ENCODE measurements at regions not wholly inside any gene's neighbourhood (a gene's known extent, or its start where the extent isn't known, plus 50 kb on each side); places are given as distances from the start of the nearest gene placed in this dataset.
"Not testable (repeated sequence)": the region's sequence is repeated elsewhere in the genome, so short reads cannot be mapped to it uniquely, and the experiment has no call there.

DNA sequence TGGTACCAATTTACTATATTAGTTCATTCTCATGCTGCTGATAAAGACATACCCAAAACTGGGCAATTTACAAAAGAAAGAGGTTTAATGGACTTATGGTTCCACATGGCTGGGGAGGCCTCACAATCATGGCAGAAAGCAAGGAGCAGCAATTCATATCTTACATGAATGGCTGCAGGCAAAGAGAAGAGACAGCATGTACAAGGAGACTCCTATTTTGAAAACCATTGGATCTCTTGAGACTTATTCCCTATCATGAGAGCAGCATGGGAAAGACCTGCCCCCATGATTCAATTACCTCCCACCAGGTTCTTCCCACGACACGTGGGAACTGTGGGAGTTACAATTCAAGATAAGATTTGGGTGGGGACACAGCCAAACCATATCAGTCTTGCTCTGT is 200.5 kb downstream of the FCRL5 start:
- not testable (repeated sequence) for H3K4me3 ChIP-seq (ENCODE audit: insufficient read depth, low read depth, low read length); H3K27me3 ChIP-seq (ENCODE audit: control insufficient read depth, insufficient read depth, low read length); DNase-seq; H3K36me3 ChIP-seq (replicated peaks; ENCODE audit: control insufficient read depth, insufficient read depth, low read length)

DNA sequence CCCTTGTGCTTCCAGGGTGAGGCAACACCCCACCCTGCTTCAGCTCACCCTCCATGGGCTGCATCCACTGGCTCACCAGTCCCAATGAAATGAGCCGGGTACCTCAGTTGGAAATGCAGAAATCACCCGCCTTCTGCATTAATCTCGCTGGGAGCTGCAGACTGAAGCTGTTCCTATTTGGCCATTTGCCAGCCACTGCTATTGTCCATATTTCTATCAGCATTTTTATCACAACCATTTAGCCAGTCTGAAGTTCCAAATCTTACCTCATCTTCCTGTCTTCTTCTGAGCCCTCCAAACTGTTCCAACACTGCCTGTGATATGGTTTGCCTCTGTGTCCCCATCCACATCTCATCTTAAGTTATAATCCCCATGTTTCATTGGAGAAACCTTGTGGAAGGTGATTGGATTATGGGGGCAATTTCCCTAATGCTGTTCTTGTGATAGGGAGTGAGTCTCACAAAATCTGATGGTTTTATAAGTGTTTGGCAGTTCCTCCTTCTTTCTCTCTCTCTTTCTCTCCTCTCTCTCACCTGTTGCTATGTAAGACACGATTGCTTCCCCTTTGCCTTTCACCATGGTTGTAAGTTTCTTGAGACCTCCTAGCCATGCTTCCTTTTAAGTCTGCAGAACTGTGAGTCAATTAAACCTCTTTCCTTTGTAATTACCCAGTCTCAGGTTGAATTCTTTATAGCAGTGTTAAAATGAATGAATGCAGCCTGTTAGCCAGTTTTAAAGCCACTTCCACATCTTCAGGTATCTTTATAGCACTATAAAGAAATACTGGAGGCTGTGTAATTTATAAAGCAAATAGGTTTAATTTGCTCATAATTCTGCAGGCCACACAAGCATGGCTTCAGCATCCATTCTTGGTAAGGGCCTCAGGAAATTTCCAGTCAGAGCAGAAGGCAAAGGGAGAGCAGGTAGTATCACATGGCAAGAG is 203.5 kb downstream of the FCRL5 start:
- DNase-seq, result no peak
- Histone ChIP-seq H3K27me3 (ENCODE audit: control insufficient read depth, insufficient read depth, low read length) (no peaks in the 10 kb centered on the region; the same call in 1 of the 2 replicates), H3K4me3 (ENCODE audit: insufficient read depth, low read depth, low read length) (no peak overlapping the region), H3K36me3 (replicated peaks; ENCODE audit: control insufficient read depth, insufficient read depth, low read length) (no peaks in the 10 kb centered on the region)

DNA sequence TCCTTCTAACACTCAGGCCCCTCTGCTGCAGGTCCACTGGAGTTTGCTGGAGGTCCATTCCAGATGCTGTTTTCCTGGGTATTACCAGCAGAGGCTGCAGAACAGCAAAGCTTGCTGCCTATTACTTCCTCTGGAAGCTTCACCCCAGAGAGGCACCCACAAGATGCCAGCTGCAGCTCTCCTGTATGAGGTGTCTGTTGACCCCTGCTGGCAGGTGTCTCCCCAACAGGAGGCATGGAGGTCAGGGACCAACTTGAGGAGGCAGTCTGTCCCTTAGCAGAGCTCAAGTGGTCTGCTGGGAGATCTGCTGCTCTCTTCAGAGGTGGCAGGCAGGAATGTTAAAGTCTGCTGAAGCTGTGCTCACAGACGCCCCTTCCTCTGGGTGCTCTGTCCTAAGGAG is 204.8 kb downstream of the FCRL5 start:
- DNase-seq, result no peak
- no peaks in the 10 kb centered on the region; the same call in 1 of the 2 replicates for H3K27me3 ChIP-seq (ENCODE audit: control insufficient read depth, insufficient read depth, low read length)
- no peak overlapping the region for H3K4me3 ChIP-seq (ENCODE audit: insufficient read depth, low read depth, low read length)
- H3K36me3 ChIP-seq (replicated peaks; ENCODE audit: control insufficient read depth, insufficient read depth, low read length), result no peaks in the 10 kb centered on the region

DNA sequence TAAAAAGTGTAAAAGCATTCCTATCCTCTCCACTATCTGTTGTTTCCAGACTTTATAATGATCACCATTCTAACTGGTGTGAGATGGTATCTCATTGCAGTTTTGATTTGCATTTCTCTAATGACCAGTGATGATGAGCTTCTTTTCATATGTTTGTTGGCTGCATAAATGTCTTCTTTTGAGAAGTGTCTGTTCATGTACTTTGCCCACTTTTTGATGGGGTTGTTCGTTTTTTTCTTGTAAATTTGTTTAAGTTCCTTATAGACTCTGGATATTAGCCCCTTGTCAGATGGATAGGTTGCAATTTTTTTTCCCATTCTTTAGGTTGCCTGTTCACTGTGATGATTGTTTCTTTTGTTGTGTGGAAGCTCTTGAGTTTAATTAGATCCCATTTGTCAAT is 199.6 kb upstream of the ETV3 start:
- not testable (repeated sequence) for H3K27me3 ChIP-seq (ENCODE audit: control insufficient read depth, insufficient read depth, low read length); DNase-seq; H3K36me3 ChIP-seq (replicated peaks; ENCODE audit: control insufficient read depth, insufficient read depth, low read length); H3K4me3 ChIP-seq (ENCODE audit: insufficient read depth, low read depth, low read length)

DNA sequence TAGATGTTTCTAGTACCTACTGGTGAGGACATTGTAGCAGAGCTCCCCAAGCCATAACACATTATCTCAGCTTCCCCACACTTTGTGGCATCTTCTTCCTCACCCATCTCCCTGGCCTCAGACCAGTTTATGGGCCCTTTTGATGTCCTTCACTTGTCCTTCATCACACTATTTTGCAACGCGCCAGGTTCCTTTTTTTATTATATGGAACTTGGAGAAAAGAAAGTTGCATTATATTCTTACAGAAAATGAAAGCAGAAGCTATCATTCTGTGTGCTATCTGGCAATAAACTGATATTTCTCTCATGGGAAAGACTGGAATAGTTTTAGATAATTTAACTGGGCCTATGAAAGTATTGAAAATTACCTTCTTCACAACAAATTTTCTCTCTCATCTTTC is 196.9 kb upstream of the ETV3 start:
- no peak for DNase-seq
- no peak overlapping the region for H3K4me3 ChIP-seq (ENCODE audit: insufficient read depth, low read depth, low read length)
- no peaks in the 10 kb centered on the region for H3K36me3 ChIP-seq (replicated peaks; ENCODE audit: control insufficient read depth, insufficient read depth, low read length)
- no peaks in the 10 kb centered on the region for H3K27me3 ChIP-seq (ENCODE audit: control insufficient read depth, insufficient read depth, low read length)

DNA sequence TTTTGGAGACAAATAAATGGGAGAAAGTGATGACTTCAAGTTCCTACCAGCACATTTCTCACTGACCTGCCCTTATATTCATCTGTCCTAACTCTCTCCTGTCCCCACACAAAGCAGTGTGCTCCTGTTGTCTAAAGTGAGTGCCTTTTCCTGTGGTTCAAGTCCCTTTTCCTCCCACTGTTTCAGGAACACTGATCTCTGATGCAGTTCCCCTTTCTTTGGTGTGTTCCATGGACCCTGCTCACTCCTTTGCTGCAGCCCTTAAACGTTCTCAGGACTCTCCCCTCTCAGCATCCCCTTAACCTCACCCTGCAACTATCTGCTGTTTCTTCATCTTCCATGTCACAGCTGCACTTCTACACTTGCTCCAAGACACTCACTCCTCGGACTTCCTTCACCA is 195.8 kb upstream of the ETV3 start:
- Histone ChIP-seq H3K27me3 (ENCODE audit: control insufficient read depth, insufficient read depth, low read length) (no peaks in the 10 kb centered on the region), H3K36me3 (replicated peaks; ENCODE audit: control insufficient read depth, insufficient read depth, low read length) (no peaks in the 10 kb centered on the region), H3K4me3 (ENCODE audit: insufficient read depth, low read depth, low read length) (no peak overlapping the region)
- DNase-seq, result no peak

DNA sequence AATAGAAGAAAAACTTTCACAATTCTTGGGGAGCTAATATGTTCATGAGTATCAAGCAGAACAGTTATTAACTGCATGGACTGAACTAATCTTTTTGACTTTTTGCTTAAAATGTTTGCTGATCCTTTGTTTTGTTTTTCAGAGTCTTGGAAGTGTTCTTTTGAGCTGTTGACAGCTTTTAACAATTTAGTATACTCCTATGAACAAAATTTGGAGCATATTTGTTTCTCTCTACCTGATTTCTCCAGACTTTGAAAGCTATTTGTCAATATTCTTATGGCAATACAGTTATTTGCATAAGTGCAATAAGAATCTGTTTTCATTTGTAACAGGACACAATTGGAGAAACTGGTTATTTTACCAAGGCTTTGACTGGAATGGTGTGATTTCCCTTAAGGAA is 192.0 kb upstream of the ETV3 start:
- DNase-seq; H3K36me3 ChIP-seq (replicated peaks; ENCODE audit: control insufficient read depth, insufficient read depth, low read length); H3K4me3 ChIP-seq (ENCODE audit: insufficient read depth, low read depth, low read length); H3K27me3 ChIP-seq (ENCODE audit: control insufficient read depth, insufficient read depth, low read length): not testable (repeated sequence)

DNA sequence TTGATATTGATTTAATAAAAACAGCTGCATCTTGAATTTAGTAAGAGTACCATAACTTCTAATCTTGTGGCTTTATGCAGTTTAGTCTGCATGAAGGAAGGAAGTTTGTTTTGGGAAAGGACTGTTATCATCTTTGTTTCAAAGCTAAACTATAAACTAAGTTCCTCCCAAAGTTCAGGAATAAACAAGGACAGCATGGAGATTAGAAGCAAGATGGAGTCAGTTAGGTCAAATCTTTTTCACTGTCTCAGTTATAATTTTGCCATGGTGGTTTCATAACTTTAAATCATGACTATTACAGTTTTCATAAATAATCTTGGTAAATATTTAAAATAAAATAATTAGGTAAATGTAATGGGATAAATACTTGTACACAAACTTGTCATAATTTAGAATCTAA is 189.9 kb upstream of the ETV3 start:
- H3K4me3 ChIP-seq (ENCODE audit: insufficient read depth, low read depth, low read length); DNase-seq; H3K27me3 ChIP-seq (ENCODE audit: control insufficient read depth, insufficient read depth, low read length); H3K36me3 ChIP-seq (replicated peaks; ENCODE audit: control insufficient read depth, insufficient read depth, low read length): not testable (repeated sequence)

DNA sequence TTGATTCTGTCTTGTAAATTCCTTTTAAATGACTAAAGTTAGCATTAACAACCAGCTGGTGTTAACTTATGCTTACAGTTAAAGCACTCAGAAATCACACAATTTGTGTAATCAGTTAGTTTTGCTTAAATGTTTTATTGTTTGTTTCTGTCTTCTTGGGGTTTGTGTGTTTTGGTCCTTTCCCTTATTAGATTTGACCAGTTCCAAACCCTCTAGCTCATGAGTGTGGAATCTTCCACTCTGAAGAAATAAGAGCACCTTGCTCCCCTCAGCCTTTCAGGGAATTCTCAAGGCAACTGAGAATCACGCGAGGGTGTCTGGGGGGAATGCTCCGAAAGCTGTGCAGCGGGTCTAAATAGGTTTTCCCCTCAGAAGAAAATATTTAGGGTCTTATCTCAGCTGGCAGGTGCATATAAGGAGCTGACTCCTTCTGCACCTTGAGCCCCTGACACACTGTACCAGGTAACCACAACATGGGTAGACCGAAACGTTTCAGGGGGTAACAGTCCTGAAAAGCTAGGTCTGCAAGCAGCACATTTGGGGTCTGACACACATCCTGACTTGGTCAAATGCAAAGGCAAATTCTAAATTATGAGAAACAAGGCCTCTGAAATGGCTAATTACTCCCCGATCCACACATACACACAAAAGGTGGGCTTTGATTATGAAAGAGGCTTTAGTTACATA is 188.1 kb upstream of the ETV3 start:
- no peaks in the 10 kb centered on the region for H3K27me3 ChIP-seq (ENCODE audit: control insufficient read depth, insufficient read depth, low read length)
- H3K4me3 ChIP-seq (ENCODE audit: insufficient read depth, low read depth, low read length), result no peak overlapping the region
- no peaks in the 10 kb centered on the region for H3K36me3 ChIP-seq (replicated peaks; ENCODE audit: control insufficient read depth, insufficient read depth, low read length)
- no peak for DNase-seq

DNA sequence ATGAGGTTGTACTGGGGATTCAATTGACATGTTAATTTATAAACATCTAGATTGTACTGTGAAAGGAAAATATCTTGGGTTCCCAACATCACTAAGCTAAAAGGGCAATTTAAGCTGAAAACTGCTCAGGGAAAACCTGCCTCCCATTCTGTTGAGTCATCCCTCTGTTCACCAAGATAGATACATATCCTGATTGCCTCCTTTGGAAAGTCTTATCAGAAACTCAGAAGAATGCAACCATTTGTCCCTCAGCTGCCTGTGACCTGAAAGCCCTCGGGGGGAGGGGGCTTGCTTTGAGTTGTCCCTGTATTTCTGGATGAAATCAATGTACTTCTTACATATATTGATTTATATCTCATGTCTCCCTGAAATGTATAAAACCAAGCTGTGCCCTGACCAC is 187.0 kb upstream of the ETV3 start:
- Histone ChIP-seq H3K36me3 (replicated peaks; ENCODE audit: control insufficient read depth, insufficient read depth, low read length) (no peaks in the 10 kb centered on the region), H3K4me3 (ENCODE audit: insufficient read depth, low read depth, low read length) (no peak overlapping the region), H3K27me3 (ENCODE audit: control insufficient read depth, insufficient read depth, low read length) (no peaks in the 10 kb centered on the region)
- DNase-seq, result no peak

DNA sequence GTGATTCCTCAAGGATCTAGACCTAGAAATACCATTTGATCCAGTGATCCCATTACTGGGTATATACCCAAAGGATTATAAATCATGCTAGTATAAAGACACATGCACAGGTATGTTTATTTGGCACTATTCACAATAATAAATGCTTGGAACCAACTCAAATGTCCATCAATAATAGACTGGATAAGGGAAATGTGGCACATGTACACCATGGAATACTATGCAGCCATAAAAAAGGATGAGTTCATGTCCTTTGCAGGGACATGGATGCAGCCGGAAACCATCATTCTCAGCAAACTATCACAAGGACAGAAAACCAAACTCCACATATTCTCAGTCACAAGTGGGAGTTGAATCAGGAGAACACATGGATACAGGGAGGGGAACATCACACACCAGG is 183.8 kb upstream of the ETV3 start:
- H3K4me3 ChIP-seq (ENCODE audit: insufficient read depth, low read depth, low read length); H3K27me3 ChIP-seq (ENCODE audit: control insufficient read depth, insufficient read depth, low read length); H3K36me3 ChIP-seq (replicated peaks; ENCODE audit: control insufficient read depth, insufficient read depth, low read length); DNase-seq: not testable (repeated sequence)

DNA sequence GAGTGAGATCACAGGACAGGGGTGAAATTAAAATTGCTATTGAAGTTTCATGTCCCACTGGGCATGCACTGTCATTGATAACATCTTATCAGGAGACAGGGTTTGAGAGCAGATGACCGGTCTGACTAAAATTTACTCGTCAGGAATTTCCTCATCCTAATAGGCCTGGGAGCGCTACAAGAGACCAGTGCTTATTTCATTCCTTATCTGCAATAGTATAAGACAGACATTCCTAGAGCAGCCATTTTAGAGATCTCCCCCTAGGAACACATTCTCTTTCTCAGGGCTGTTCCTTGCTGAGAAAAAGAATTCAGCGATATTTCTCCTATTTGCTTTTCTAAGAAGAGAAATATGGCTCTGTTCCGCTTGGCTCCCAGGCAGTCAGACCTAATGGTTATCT is 181.4 kb upstream of the ETV3 start:
- Histone ChIP-seq H3K27me3 (ENCODE audit: control insufficient read depth, insufficient read depth, low read length) (no peaks in the 10 kb centered on the region), H3K4me3 (ENCODE audit: insufficient read depth, low read depth, low read length) (no peak overlapping the region), H3K36me3 (replicated peaks; ENCODE audit: control insufficient read depth, insufficient read depth, low read length) (no peaks in the 10 kb centered on the region)
- DNase-seq, result no peak

DNA sequence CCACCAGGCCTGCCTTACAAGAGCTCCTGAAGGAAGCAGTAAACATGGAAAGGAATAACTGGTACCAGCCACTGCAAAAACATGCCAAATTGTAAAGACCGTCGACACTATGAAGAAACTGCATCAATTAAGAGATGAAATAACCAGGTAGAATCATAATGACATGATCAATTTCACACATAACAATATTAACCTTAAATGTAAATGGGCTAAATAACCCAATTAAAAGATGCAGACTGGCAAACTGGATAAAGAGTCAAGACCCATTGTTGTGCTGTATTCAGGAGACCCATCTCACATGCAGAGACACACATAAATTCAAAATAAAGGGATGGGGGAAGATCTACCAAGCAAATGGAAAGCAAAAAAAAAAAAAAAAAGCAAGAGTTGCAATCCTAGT is 179.0 kb upstream of the ETV3 start:
- not testable (repeated sequence) for DNase-seq; H3K4me3 ChIP-seq (ENCODE audit: insufficient read depth, low read depth, low read length); H3K36me3 ChIP-seq (replicated peaks; ENCODE audit: control insufficient read depth, insufficient read depth, low read length); H3K27me3 ChIP-seq (ENCODE audit: control insufficient read depth, insufficient read depth, low read length)

DNA sequence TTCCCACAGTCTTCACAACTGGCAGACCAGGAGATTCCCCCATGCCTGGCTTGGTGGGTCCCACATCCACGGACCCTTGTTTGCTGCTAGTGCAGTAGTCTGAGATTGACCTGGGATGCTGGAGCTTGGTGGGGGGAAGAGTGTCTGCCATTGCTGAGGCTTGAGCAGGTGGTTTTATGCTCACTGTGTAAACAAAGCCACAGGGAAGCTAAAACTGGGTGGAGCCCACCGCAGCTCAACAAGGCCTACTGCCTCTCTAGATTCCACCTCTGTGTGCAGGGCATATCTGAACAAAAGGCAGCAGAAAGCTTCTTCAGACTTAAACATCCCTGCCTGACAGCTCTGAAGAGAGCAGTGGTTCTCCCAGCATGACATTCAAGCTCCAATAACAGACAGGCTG is 177.3 kb upstream of the ETV3 start:
- H3K36me3 ChIP-seq (replicated peaks; ENCODE audit: control insufficient read depth, insufficient read depth, low read length), result no peaks in the 10 kb centered on the region
- no peaks in the 10 kb centered on the region for H3K27me3 ChIP-seq (ENCODE audit: control insufficient read depth, insufficient read depth, low read length)
- no peak for DNase-seq
- no peak overlapping the region for H3K4me3 ChIP-seq (ENCODE audit: insufficient read depth, low read depth, low read length)

DNA sequence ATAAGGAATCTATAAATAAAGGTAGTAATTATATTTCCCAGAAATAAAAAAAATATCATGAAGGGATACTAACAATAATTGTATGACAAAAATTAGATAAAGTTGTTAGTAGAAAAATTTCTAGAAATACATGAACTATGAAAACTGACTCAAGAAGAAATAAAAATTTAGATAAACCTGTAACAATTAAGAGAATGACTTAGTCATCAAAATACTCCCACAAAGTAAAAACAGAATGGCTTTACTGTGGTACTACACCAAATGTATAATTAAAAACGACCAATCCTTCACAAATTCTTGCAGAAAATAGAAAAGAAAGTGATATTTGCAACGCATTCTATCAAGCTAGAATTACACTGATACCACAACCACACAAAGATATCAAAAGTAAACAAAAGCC is 176.2 kb upstream of the ETV3 start:
- no peak for DNase-seq
- Histone ChIP-seq H3K27me3 (ENCODE audit: control insufficient read depth, insufficient read depth, low read length) (no peaks in the 10 kb centered on the region; the same call in 1 of the 2 replicates), H3K36me3 (replicated peaks; ENCODE audit: control insufficient read depth, insufficient read depth, low read length) (no peaks in the 10 kb centered on the region), H3K4me3 (ENCODE audit: insufficient read depth, low read depth, low read length) (no peak overlapping the region)
